K562 (cell line): ENCODE measurements at regions not wholly inside any gene's neighbourhood (a gene's known extent, or its start where the extent isn't known, plus 50 kb on each side); places are given as distances from the start of the nearest gene placed in this dataset.

ENCODE experiments used
- ATAC-seq: fragments of 200-7000 bp; cut with Tn5 transposase; 3 replicates; pipeline ENCODE4 v1.9.1; 2020; ENCODE audit warnings: moderate library complexity
- BruUV-seq: library from RNA; stranded (reverse); fragments of 400-500 nt; replicated peaks from 2 replicates; lab custom pipeline; 2021; lab: Mats Ljungman, UMichigan
- CTCF ChIA-PET: fragments of 300-600 bp; formaldehyde crosslinking; extraction: SDS; loops from one replicate; lab custom pipeline; 2021; ENCODE audit warnings: low intra/inter-chr PET ratio; lab: Yijun Ruan, JAX
- POLR2A ChIA-PET: fragments of 300-600, 350-650 bp; sonication (Branson Sonifier 250); formaldehyde crosslinking; extraction: SDS; loops from one replicate; lab custom pipeline; 2021; ENCODE audit warnings: antibody characterized with exemption, inconsistent platforms; lab: Yijun Ruan, JAX
- DNase-seq, 4 experiments: peaks; one replicate each; pipeline versions ENCODE4 v3.0.0 to v3.0.0-alpha.2; 2011 to 2018; ENCODE audit warnings: low spot score in 3 of 4, mixed read lengths in 3 of 4; ENCODE audit errors: extremely low read depth in 1 of 4
- FAIRE-seq: peaks from 2 replicates; lab custom pipeline; 2011; peaks lifted over from hg19 to GRCh38; lab: Jason Lieb, UNC
- H2AFZ ChIP-seq: 2 replicates; pipeline ENCODE4 v1.6.0; 2011; ENCODE audit warnings: low read depth, low read length, control low read depth, inconsistent platforms
- H3K27ac ChIP-seq: fragments of 200-600 bp; 3 replicates; pipeline ENCODE4 v1.8.0; 2011; ENCODE audit warnings: low read depth, mild to moderate bottlenecking, control low read depth, inconsistent platforms, low read length, moderate library complexity, mixed read lengths; ENCODE audit errors: extremely low read depth
- H3K27me3 ChIP-seq, 2 experiments: fragments of 300-600 bp in 1 of 2; 2 replicates in 1 of 2; 3 replicates in 1 of 2; pipeline versions ENCODE4 v1.6.0 to v1.8.0; 2011; ENCODE audit warnings: inconsistent platforms in 2 of 2, low read length in 2 of 2, mild to moderate bottlenecking in 1 of 2, mixed read lengths in 1 of 2, moderate library complexity in 1 of 2; ENCODE audit not compliant: control insufficient read depth in 2 of 2, insufficient read depth in 2 of 2
- H3K36me3 ChIP-seq: fragments of 300-600 bp; 3 replicates; pipeline ENCODE4 v1.8.0; 2011; ENCODE audit warnings: mild to moderate bottlenecking, low read length, inconsistent platforms; ENCODE audit not compliant: control insufficient read depth, insufficient read depth
- H3K4me1 ChIP-seq, 2 experiments: fragments of 200-600 bp in 1 of 2; replicated peaks in 1 of 2; 2 replicates in 1 of 2; 3 replicates in 1 of 2; pipeline versions ENCODE4 v1.5.1 to v1.8.0; 2011; ENCODE audit warnings: inconsistent platforms in 2 of 2, low read length in 2 of 2, mild to moderate bottlenecking in 1 of 2, mixed read lengths in 1 of 2, moderate library complexity in 1 of 2; ENCODE audit not compliant: control insufficient read depth in 2 of 2, insufficient read depth in 2 of 2
- H3K4me2 ChIP-seq: 2 replicates; pipeline ENCODE4 v1.6.1; 2011; ENCODE audit warnings: low read length, control low read depth, inconsistent platforms, mixed read lengths; ENCODE audit not compliant: insufficient read depth
- H3K4me3 ChIP-seq: fragments of 200-600 bp; sonication (generic), shearing (Covaris generic); 2 replicates; pipeline ENCODE4 v1.5.1; 2016; ENCODE audit warnings: control low read depth, inconsistent platforms
- H3K79me2 ChIP-seq: fragments of 200-600 bp; 3 replicates; pipeline ENCODE4 v1.8.0; 2011; ENCODE audit warnings: low read length, inconsistent platforms; ENCODE audit not compliant: control insufficient read depth, insufficient read depth
- H3K9ac ChIP-seq, 2 experiments: 2 replicates each; pipeline versions ENCODE4 v1.6.0 to v1.6.1; 2011; ENCODE audit warnings: low read depth in 2 of 2, low read length in 2 of 2, control low read depth in 1 of 2, inconsistent platforms in 1 of 2, mild to moderate bottlenecking in 1 of 2, mixed read lengths in 1 of 2; ENCODE audit not compliant: insufficient read depth in 1 of 2
- H3K9me1 ChIP-seq: one replicate; pipeline ENCODE4 v1.6.0; 2011; ENCODE audit warnings: inconsistent platforms, mild to moderate bottlenecking, low read length, moderate library complexity; ENCODE audit not compliant: control insufficient read depth, insufficient read depth
- H3K9me3 ChIP-seq: replicated peaks from 2 replicates; pipeline ENCODE4 v1.5.1; 2011; ENCODE audit warnings: low read depth, low read length, inconsistent platforms; ENCODE audit not compliant: control insufficient read depth, insufficient read depth
- H4K20me1 ChIP-seq: replicated peaks from 2 replicates; pipeline ENCODE4 v1.6.1; 2011; ENCODE audit warnings: low read length, inconsistent platforms, mixed read lengths; ENCODE audit not compliant: control insufficient read depth, insufficient read depth
- ATF3 ChIP-seq, 2 experiments: fragments of 450-650 bp in 1 of 2; sonication (generic) in 1 of 2; formaldehyde crosslinking in 1 of 2; IDR thresholded peaks in 1 of 2; conservative IDR thresholded peaks in 1 of 2; 2 replicates each; pipeline versions ENCODE4 v1.6.1 to v1.8.1; 2016 to 2023; ENCODE audit warnings: mild to moderate bottlenecking in 2 of 2, moderate library complexity in 2 of 2, inconsistent platforms in 1 of 2, missing genetic modification reagents in 1 of 2
- EGR1 ChIP-seq: fragments of 450-650 bp; conservative IDR thresholded peaks from 2 replicates; pipeline ENCODE4 v1.6.1; 2017; ENCODE audit warnings: mild to moderate bottlenecking
- FOSL1 ChIP-seq: fragments of 200-800 bp; sonication (Bioruptor generic); conservative IDR thresholded peaks from 2 replicates; pipeline ENCODE4 v1.6.1; 2016; ENCODE audit warnings: missing genetic modification characterization, missing compliant biosample characterization
- HMGN3 ChIP-seq: IDR thresholded peaks from 2 replicates; pipeline ENCODE4 v1.6.1; 2011; ENCODE audit warnings: borderline replicate concordance, low read depth, mild to moderate bottlenecking, mixed read lengths, low read length; ENCODE audit not compliant: insufficient read length; ENCODE audit errors: extremely low read depth
- JUND ChIP-seq, 2 experiments: IDR thresholded peaks; 2 replicates in 1 of 2; 3 replicates in 1 of 2; pipeline ENCODE4 v1.6.1; 2011; ENCODE audit warnings: borderline replicate concordance in 2 of 2, low read depth in 2 of 2, low read length in 2 of 2, improper control_type of control experiment in 1 of 2, missing biosample characterization in 1 of 2, missing genetic modification characterization in 1 of 2, missing genetic modification reagents in 1 of 2
- NFATC3 ChIP-seq: fragments of 450-650 bp; IDR thresholded peaks from 2 replicates; pipeline ENCODE4 v1.6.1; 2017; ENCODE audit warnings: mild to moderate bottlenecking
- WGBS: fragments of 100-300 bp; shearing (Covaris generic); methylation state at CpG from one replicate; pipeline ENCODE4 v1.1.6; 2016; ENCODE audit warnings: low coverage, mixed read lengths; ENCODE audit not compliant: insufficient coverage; ENCODE audit errors: missing lambda C conversion rate; 5-methylcytosine and 5-hydroxymethylcytosine counted together
- in situ Hi-C: fragments of 300-500 bp; cut with MboI; formaldehyde crosslinking; loops from 4 replicates; pipeline ENCODE4 v1.15.0; 2018; ENCODE audit warnings: inconsistent platforms, mixed read lengths
- intact Hi-C: fragments of 100-400 bp; cut with micrococcal nuclease; formaldehyde crosslinking; loops from 2 replicates; pipeline ENCODE4 v1.14.2; 2022
- TF ChIP-seq, protein P1 (sequence below): sonication (generic); formaldehyde crosslinking; IDR thresholded peaks from 2 replicates; pipeline ENCODE4 v1.8.1; 2023; ENCODE audit warnings: mild to moderate bottlenecking, missing genetic modification reagents
- TF ChIP-seq, protein P2 (sequence below): sonication (generic); formaldehyde crosslinking; IDR thresholded peaks from 2 replicates; pipeline ENCODE4 v1.8.0; 2022; ENCODE audit warnings: missing genetic modification reagents, mild to moderate bottlenecking, moderate library complexity, borderline replicate concordance

DNA sequence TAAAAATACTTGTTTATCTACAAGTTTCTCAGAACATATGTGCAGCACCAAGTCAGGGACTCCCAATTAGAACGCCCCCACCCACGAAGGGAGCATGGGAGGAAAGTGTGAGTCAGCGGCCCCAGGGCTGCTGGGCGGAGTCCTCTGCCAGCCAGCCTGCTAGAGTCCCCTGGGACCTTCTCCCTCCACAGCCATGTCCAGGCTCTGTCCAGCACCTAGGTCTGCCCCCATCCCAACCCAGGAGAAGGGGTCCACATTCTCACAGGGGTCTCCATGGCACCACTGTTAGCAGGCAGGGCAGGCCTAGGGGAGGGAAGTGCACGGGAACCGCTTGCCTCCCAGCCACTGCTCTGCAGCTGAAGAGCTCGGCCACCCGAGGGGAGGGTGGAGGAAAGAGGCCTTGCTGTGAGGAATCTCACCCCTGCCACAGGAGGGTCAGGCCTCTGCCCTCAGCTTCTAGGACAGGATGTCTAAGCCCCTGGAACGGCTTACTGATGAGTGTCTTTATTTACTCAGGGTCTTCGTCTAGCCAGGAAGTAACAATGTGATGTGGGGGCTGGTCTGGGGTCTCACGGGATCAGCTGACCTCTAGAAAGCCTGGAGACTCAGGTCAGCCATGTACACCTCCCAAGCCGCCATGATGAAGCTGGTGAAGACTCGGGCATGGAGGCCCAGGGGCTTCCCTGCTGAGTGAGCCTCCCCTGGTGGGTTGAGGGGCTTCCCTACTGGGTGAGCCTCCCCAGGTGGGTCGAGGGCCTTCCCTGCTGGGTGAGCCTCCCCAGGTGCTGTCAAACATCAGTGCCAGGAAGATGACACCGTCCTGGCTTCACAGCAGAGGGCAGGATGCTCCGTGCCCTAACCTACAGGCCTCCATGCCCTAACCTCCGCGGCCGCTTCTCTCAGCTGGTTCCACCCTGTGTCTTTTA lies 190.3 kb downstream of the RBFOX3 start:
- Histone ChIP-seq H3K27ac (no peak overlapping the region), H3K4me3 (no peak overlapping the region), H3K9me3 (no peaks in the 10 kb centered on the region), H4K20me1 (peaks cover 10% of the 10 kb centered on the region), H2AFZ (no peak overlapping the region), H3K9me1 (peaks cover 2% of the 10 kb centered on the region), H3K4me1 (peaks cover 0 to 7% of the 10 kb centered on the region in 2 experiments; a peak in 1 of 5 replicates), H3K36me3 (no peaks in the 10 kb centered on the region), H3K9ac (no peak overlapping the region), H3K4me2 (no peak overlapping the region), H3K27me3 (peaks cover 6 to 89% of the 10 kb centered on the region in 2 experiments; a peak in 3 of 5 replicates), H3K79me2 (no peaks in the 10 kb centered on the region)
- no peak for FAIRE-seq
- peak; percentile 51 to 69 (median 60) for DNase-seq
- in situ Hi-C loops: no loop called here
- BruUV-seq: no TSS peak
- WGBS: under 1% methylated on average over 18 of the region's 19 CpGs
- peak; percentile 53; the same call in 2 of the 3 replicates for ATAC-seq
- intact Hi-C loops: no loop called here
- CTCF ChIA-PET: interaction anchor here (0.6 to 0.8 kb wide), 2 partner anchors 107 to 192 kb away, joined by 3 to 4 read pairs; no protein-coding TSS in a partner anchor
- POLR2A ChIA-PET: interaction anchor here (0.7 kb wide), 1 partner anchor 185 kb away, joined by 3 read pairs; no protein-coding TSS in a partner anchor
- TF ChIP-seq, protein P1, sequence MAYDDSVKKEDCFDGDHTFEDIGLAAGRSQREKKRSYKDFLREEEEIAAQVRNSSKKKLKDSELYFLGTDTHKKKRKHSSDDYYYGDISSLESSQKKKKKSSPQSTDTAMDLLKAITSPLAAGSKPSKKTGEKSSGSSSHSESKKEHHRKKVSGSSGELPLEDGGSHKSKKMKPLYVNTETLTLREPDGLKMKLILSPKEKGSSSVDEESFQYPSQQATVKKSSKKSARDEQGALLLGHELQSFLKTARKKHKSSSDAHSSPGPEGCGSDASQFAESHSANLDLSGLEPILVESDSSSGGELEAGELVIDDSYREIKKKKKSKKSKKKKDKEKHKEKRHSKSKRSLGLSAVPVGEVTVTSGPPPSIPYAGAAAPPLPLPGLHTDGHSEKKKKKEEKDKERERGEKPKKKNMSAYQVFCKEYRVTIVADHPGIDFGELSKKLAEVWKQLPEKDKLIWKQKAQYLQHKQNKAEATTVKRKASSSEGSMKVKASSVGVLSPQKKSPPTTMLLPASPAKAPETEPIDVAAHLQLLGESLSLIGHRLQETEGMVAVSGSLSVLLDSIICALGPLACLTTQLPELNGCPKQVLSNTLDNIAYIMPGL: no peak
- TF ChIP-seq NFATC3: 0 out of 2 replicates have a peak, but pooled peaks have one; percentile 35
- TF ChIP-seq ATF3 (IDR thresholded peaks at IDR 0.05): peak; percentile 68
- no peak for TF ChIP-seq ATF3 (CRISPR knock-in tag; conservative IDR thresholded peaks at IDR 0.05)
- peak; percentile 78 for TF ChIP-seq FOSL1
- TF ChIP-seq EGR1: peak; percentile 57
- TF ChIP-seq HMGN3: no peak
- TF ChIP-seq JUND (IDR thresholded peaks at IDR 0.05; ENCODE audit: borderline replicate concordance, low read depth, low read length): peak; percentile 81
- peak; percentile 67; the same call in 2 of the 3 replicates for TF ChIP-seq JUND (tag; IDR thresholded peaks at IDR 0.05; ENCODE audit: borderline replicate concordance, low read depth, low read length)
- TF ChIP-seq, protein P2, sequence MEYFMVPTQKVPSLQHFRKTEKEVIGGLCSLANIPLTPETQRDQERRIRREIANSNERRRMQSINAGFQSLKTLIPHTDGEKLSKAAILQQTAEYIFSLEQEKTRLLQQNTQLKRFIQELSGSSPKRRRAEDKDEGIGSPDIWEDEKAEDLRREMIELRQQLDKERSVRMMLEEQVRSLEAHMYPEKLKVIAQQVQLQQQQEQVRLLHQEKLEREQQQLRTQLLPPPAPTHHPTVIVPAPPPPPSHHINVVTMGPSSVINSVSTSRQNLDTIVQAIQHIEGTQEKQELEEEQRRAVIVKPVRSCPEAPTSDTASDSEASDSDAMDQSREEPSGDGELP (CRISPR knock-in tag): 0 out of 2 replicates have a peak, but pooled peaks have one; percentile 25
